Ramos (cell line): ENCODE measurements at regions not wholly inside any gene's neighbourhood (a gene's known extent, or its start where the extent isn't known, plus 50 kb on each side); places are given as distances from the start of the nearest gene placed in this dataset.
"Not testable (repeated sequence)": the region's sequence is repeated elsewhere in the genome, so short reads cannot be mapped to it uniquely, and the experiment has no call there.

Experiments
- in situ Hi-C: fragments of 300-500 bp; cut with MboI; formaldehyde crosslinking; loops from one replicate; pipeline ENCODE4 v1.14.3; 2022; ENCODE audit warnings: low sequenced_read_pairs; ENCODE audit not compliant: unreplicated experiment

DNA sequence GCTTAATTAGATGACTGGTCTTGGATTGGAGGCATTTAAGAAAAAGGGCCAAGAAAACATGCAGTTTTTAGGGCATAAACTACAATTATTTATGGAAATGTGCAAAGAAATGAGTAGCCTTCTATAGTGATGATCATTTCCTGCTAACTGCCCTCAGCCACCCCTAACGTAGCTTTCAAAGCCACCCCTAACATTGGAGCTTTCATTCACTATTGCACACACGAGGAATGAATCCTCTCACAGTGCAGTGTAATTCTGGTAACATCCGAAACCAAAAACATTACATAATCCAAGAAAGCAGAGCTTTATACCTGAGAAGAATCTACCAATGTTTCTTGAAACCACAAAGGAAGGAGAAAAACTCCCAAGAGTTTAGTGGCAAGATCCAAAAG is 1003.6 kb downstream of the TMEM121 start:
- in situ Hi-C loops = no loop called here

DNA sequence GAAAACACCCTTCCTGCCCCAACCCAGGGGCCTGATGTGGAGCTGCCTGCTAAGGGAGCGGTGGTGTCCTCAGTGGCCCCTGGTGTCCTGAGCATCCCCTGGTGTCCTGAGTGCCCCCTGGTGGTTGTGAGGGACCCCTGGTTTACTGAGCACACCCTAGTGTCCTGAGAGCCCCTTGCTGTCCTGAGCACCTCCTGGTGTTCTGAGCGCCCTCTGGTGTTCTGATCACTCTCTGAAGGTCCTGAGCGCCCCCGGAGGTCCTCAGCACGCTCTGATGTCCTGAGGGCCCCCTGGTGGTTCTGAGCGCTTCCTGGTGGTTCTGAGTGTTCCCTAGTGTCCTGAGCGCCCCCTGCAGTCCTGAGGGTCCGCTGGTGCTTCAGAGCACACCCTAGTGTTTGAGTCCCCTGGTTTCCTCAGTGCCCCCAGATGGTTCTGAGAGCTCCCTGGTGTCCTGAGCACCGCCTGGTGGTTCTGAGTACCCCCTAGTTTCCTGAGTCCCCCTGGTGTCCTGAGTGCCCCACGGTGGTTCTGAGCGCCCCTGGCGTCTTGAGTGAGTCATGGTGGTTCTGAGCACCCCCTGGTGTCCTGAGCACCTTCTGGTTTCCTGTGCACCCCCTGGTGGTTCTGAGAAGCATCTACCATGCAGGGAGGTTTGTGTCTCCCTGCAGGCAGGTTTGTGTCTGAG is 1004.2 kb downstream of the TMEM121 start:
- in situ Hi-C loops = no loop called here

DNA sequence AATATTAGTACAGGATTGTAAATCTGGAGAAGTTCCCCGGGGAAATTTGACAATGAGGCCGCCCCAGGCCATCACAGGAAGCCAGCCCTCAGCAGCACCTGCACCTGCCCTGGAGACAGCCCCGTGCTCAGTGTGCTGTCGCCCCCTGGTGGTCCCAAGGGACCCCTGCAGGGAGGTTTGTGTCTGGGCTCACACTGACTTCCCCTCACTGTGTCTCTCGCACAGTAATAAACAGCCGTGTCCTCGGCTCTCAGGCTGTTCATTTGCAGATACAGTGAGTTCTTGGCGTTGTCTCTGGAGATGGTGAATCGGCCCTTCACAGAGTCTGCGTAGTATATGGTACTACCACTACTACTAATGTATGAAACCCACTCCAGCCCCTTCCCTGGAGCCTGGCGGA is 1011.2 kb downstream of the TMEM121 start:
- in situ Hi-C loops = not testable (repeated sequence)

DNA sequence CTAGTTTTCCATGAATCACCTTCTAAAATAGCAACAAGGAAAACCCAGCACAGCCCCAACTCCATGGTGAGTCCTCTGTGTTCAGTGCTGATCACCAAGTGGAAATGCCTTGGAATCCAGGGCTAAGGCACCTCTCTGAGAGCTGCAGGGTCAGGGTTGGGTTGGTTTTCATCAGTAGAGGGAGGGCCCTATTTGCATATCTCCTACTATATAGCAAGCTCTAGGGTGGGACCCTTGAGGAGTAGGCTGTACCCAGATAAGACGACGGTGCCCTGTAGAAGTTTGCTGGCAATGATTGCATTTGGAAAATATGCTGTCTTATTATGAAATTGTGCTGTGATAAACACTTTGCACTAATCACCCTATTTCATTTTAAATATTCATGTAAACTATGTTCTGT is 1011.8 kb downstream of the TMEM121 start:
- in situ Hi-C loops = no loop called here

DNA sequence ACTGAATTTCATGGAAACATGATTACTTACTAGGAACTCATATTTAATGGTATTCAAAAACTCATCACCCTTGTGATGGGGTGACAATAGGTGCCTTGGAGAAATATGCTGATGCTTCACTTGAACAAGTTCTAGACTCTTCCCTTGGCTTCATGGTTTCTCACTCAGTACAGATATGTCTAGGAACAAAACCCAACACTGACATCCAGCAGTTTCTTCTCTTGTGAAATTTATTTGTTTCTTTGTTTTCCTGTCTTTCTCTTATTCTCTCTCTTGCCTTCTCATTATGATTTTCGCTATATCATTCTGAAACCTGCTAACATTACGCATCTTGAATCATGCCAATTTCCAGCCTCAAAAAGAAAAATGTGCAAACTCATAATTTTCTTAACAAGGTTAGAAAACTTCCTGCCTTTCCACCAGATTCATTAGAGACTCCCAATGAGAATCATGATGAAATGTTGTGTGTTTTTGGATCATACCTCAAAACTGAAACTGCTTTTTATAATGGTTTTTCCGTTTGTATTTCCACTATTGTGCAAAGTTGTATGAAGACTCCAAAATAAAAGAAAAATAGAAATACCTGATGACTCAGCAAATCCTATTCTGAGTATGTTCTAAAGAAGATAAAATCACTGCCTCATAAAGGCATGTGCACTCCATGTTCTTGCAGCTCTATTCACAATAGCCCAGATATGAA is 1021.5 kb downstream of the TMEM121 start:
- in situ Hi-C loops = no loop called here

DNA sequence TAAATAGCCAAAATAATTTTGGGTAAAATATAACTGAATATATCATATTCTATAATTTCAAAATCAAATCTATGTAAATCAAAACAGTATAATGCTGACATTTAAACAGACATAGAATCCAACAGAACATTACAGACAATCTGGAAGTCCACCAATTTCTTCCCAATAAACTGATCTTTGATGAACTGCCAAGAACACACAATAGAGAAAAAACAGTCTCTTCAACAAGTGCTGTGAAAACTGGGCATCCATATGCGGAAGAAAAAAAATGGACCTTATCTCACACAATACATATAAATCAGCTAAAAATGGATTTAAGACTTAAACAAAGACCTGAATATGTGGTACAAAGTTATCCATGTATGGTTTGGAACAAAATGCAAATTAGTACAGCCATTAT is 1022.7 kb downstream of the TMEM121 start:
- in situ Hi-C loops = no loop called here

DNA sequence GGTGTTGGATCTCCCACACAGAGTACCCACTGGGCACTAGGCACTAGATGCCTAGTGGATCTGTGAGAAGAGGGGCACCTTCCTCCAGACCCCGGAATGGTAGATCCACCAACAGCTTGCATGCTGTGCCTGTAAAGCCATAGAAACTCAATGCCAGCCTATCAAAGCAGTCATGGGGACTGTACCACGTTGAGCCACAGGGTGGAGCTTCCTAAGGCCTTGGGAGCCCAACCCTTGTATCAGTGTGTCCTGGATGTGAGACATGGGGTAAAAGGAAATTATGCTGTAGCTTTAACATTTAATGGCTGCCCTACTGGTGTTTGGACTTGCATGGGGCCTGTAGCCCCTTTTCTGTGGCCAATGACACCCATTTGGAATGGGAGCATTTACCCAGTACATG is 1024.9 kb downstream of the TMEM121 start:
- in situ Hi-C loops = no loop called here

DNA sequence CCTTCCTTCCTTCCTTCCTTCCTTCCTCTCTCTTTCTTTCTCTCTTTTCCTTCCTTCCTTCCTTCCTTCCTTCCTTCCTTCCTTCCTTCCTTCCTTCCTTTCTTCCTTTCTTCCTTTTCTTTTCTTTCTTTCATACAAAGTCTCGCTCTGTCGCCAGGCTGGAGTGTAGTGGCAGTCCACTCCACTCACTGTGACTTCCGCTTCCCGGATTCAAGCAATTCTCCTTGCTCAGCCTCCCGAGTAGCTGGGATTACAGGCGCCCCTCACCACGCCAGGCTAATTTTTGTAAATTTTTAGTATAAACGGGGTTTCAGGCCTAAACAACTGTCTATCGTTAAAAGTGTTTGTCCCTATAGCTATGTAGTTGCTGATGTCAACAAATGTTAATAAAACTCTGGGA is 1029.8 kb downstream of the TMEM121 start:
- in situ Hi-C loops = not testable (repeated sequence)

DNA sequence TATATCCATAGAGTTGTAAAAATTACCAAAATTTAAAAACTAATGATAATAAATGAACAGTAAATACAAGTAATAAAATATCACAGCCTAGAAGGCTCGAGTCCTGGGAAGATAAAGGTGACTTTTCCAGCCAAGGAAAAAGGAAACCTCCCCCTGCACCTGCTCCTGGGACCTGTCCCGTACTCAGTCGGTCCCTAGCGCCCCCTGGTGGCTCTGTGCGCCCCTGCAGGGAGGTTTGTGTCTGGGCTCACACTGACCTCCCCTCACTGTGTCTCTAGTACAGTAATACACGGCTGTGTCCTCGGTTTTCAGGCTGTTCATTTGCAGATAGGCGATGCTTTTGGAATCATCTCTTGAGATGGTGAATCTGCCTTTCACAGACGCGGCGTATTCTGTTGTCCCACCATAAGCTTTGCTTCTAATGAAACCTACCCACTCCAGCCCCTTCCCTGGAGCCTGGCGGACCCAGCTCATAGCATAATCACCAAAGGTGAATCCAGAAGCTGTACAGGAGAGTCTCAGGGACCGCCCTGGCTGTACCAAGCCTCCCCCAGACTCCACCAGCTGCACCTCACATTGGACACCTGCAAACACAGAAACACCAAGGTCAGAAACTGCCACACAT is 1030.4 kb downstream of the TMEM121 start:
- in situ Hi-C loops = no loop called here

DNA sequence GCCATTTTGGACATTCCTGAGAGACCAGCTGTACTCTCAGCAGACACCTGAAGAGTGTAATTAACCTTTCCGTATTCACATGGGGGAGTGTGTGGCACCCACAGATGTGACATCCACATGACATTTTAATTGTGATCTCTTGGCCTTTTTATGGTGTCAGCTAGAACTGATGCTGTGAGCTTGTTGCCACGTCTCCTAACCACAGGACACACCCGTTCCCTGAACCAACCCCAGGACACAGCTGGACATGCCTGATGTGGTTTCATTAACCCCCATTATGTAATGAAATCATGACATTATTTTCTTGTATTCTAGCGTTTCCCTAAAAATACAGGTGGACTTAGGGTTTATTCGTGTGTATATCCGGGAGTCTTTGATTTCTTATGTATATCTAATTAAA is 1036.1 kb downstream of the TMEM121 start:
- in situ Hi-C loops = no loop called here

DNA sequence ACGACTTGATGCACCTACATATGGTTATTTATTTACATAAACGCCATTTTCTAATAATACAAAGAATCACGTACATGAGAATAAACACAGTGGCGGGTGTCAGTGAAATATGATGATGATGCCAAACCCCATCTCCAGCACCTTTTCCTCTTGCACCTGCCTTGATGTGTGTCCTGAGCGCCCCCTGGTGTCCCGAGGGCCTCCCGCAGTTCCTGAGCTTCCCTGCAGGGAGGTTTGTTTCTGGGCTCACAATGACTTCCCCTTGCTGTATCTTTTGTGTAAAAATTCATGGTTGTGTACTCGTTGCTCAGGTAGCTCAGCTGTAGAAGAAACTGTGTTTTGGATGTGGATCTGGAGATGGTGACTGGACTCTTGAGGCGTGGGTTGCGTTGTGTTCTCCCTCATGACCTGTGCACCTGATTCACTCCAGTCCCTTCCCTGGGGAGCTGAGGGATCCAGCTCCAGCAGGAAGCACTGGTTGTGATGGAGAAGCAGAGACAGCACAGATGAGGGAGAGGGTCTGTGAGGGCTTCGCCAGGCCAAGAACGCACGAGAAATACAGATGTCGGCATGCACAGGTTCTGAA is 1037.8 kb downstream of the TMEM121 start:
- in situ Hi-C loops = no loop called here

DNA sequence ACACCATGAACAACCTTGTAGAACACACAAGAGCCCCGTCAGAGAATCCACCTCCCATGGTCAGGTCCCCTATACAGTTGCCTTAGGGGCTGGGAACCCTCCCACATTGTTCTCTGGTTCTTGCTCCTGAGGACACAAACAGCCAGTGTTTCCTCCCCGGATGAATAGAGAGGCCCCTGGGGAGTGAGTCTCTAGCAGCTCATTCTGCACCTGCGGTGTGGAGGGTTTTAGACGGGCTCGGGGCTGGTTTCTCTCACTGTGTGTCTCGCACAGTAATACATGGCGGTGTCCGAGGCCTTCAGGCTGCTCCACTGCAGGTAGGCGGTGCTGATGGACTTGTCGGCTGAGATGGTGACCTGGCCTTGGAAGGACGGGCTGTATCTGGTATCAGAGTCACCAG is 1052.1 kb downstream of the TMEM121 start:
- in situ Hi-C loops = no loop called here

DNA sequence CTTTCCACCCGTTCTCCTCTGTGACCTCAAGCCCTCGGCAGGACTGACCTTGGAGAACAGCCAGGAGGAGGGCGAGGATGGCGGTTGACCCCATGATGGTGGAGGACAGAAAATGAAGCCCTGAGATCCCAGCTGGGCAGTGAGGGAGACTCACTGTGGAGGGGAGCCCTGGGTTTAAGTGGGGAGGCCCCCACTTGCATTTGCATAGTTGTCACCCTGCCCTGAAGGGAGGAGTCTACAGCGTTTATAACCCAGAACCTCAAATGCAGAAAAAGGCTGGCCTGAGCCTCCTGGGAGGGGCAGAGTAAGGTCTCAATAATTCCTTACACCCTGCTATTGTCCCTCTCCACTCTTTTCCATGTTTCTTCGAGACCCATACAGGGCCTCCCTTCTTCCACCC is 1052.7 kb downstream of the TMEM121 start:
- in situ Hi-C loops = no loop called here

DNA sequence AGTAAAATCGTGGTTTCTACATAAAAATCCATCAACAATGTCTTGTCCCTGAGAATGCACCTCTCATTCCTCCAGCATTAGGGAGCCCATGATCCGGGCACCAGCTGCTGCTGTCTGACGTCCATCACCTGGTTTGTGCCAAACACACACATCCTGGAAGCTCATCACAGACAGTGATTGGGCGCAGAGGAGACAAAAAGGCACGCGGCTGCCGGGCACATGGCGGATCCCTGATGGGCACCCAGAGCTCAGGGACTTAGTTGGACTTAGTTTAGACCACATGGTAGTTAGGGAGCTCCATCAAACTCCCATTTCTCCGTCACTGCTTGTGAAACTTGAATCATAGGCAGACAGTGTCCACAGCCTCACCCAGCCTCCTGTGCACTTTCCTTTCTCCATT is 1059.3 kb downstream of the TMEM121 start:
- in situ Hi-C loops = no loop called here

DNA sequence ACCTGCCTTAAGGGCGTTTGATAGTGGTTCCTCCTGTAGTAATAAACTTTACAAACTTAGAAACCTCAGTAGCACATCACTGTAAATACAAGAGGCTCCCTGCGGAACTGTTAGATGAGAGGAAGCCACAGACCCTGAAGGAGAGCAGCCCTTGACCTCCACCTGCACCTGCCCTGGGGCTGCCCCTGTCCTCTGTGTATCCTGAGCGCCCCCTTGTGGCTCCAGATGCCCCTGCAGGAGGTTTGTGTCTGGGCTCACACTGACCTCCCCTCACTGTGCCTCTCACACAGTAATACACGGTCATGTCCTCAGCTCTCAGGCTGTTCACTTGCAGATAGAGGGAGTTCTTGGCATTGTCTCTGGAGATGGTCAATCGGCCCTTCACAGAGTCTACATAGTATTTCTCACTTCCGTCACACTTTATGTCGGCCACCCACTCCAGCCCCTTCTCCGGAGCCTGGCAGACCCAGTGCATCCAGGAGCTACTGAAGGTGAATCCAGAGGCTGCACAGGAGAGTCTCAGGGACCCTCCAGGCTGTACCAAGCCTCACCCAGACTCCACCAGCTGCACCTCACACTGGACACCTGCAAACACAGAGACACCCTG is 1059.8 kb downstream of the TMEM121 start:
- in situ Hi-C loops = no loop called here

DNA sequence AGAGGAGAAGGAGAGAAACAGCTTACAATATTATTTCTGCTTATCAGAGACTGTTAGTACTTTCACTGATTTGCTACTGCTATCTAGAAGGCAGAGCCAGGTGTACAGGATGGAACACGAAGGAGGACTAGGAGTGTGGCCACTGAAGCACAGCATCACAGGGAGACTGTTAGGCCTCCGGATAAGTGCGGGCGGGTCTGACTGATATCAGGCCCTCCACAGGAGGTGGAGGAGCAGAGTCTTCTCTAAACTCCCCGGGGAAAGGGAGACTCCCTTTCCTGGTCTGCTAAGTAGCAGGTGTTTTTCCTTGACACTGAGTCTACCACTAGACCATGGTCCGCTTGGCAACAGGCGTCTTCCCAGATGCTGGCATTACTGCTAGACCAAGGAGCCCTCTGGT is 1065.2 kb downstream of the TMEM121 start:
- in situ Hi-C loops = not testable (repeated sequence)

DNA sequence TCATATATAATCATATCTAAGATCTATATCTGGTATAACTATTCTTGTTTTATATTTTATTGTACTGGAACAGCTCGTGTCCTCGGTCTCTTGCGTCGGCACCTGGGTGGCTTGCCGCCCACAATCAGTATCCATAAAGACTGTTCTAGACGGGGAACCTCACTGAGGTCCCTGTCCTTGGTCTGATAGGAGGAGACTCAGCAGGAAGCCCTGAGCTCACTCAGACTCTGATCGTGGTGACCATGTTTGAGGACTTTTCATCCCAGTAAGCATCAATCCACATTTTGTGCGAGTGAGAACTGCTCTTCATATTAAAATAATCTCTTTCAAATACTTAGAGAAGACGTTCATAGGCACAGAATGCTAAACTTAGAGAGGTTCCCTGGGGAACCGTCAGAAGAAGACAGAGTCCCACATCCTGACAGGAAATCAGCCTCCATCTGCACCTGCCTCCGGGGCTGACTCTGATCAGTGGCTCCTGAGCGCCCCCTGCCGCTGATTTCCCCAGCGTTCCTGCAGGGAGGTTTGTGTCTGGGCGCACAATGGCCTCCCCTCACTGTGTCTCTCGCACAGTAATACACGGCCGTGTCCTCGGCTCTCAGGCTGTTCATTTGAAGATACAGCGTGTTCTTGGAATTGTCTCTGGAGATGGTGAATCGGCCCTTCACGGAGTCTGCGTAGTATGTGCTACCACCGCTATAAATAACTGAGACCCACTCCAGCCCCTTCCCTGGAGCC is 1065.9 kb downstream of the TMEM121 start:
- in situ Hi-C loops = not testable (repeated sequence)

DNA sequence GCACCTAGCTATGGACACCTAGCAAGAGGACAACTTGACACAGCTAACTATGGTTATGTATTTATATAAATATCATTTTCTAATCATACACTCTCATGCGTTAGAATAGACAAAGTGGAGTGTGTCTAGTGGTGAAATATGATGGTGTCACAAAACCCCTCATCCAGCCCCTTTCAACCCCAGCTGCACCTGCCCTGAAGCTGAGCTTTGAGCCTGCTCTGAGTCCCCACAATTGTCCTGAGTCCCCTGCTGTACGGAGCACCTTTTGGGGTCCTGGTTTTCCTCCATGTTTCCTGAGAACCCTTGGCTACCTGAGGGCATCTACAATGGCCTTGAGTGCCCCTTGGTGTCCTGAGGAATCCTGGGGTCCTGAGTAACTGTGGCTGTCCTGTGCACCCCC is 1072.8 kb downstream of the TMEM121 start:
- in situ Hi-C loops = no loop called here

DNA sequence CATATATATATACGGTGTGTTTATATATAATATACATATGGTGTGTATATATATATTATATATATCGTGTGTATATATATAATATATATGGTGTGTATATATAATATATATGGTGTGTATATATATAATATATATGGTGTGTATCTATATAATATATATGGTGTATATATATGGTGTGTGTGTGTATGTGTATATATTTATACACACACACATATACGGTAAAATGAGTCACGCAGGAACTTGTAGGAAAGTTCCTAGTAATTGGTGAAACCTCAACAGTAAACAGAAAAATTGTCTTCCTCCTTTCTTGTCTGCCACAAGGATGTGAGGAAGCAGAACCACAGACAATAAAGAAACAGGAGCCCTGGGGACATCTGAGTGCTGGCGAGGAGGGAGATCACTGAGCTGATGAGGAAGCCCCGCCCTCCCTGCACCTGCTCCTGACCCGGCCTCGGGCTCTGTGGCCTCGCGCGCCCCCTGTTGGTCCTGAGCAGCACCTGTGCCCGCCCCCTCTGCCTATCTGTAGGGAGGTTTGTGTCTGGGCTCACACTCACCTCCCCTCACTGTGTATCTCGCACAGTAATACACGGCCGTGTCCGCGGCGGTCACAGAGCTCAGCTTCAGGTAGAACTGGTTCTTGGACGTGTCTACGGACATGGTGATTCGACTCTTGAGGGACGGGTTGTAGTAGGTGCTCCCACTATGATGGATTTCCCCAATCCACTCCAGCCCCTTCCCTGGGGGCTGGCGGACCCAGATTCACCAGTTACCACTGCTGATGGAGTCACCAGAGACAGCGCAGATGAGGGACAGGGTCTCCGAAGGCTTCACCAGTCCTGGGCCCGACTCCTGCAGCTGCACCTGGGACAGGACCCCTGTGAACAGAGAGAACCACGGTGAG is 1079.4 kb downstream of the TMEM121 start:
- in situ Hi-C loops = no loop called here
